Body of pancreas (tissue), 4 donors: ENCODE measurements at regions not wholly inside any gene's neighbourhood (a gene's known extent, or its start where the extent isn't known, plus 50 kb on each side); places are given as distances from the start of the nearest gene placed in this dataset.

Experiments used
- CTCF ChIP-seq, 7 experiments: fragments of 450-650 bp in 4 of 7; fragments of 200-600 bp in 3 of 7; sonication (generic) in 3 of 7; IDR thresholded peaks; one replicate each; pipeline ENCODE4 v1.5.1; 2016 to 2019; ENCODE audit warnings: antibody characterized with exemption in 7 of 7
- POLR2A ChIP-seq, 3 donors: fragments of 450-650 bp; IDR thresholded peaks; one replicate each; pipeline ENCODE4 v1.6.1; 2016; ENCODE audit warnings: antibody characterized with exemption in 3 of 3, mild to moderate bottlenecking in 2 of 3

GRCh38 chr12:24173067-24173466, 223.6 kb upstream of the SOX5 start:
- TF ChIP-seq CTCF (IDR thresholded peaks at IDR 0.05) (no peak), POLR2A (IDR thresholded peaks at IDR 0.05) (no peak)
